GM21529 (cell line): ENCODE measurements at regions not wholly inside any gene's neighbourhood (a gene's known extent, or its start where the extent isn't known, plus 50 kb on each side); places are given as distances from the start of the nearest gene placed in this dataset.

ENCODE experiments used
- ATAC-seq: cut with Tn5 transposase; IDR thresholded peaks from one replicate; pipeline ENCODE4 v1.9.1; 2021; ENCODE audit not compliant: unreplicated experiment

DNA sequence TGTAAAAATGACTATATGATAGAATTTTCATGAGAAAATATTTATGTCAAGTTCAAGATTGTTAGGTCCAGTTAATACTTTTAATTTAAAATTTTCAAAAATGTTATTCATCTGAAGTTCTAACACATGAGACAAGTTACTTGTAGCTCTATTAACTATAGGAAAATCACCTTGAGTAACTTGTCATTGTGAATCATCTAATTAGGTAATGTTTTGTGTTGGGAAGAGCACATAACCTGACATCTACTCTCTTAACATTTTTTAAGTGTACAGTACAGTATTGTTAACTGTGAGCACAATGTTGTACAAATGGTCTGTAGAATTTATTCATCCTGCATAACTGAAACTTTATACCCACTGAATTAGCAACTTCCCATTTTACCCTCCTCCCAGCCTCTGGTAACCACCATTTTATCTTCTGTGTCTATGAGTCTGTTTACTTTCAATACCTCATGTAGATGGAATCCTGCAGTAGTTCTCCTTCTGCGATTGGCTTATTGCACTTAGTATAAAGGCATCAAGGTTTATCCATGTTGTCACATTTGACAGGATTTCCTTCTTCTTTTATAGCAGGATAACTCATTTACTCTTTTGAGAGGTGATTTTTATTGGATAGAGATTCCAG, 54.6 kb downstream of the ARL4A start:
- ATAC-seq, result no peak

DNA sequence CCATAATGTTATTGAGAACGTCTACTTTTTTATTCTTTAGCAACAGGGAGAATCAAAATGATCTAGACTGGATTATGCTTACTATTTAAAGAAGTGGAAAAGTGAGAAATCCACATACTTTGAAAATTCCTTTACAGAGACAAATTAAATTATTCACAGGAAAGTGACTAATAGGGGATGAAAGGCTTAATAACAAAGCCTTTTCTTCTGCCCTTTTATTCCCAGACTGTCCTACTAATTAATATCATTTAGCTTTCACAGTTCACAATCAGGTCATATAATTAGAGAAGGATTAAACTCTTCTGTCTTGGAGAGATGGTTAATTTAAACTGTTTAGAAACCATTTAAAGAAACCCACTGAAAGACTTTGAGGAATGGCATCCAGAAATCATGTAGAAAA, 58.8 kb downstream of the ARL4A start:
- no peak for ATAC-seq

DNA sequence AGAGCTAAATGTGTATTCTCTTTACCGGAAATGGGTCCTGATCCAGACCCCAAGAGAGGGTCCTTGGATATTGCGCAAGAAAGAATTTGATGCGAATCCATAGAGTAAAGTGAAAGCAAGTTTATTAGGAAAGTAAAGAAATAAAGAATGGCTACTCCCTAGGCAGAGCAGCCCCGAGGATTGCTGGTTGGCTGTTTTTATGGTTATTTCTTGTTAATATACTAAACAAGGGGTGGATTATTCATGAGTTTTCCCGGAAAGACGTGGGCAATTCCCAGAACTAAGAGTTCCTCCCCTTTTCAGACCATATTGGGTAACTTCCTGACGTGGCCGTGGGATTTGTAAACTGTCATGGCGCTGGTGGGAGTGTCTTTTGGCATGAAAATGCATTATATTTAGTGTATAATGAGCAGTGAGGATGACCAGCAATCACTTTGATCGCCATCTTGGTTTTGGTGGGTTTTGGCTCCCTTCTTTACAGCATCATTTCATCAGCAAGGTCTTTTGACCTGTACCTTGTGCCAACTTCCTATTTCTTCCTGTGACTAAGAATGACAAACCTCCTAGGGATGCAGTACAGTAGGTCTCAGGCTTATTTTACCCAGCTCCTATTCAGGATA, 60.4 kb downstream of the ARL4A start:
- ATAC-seq, result no peak

DNA sequence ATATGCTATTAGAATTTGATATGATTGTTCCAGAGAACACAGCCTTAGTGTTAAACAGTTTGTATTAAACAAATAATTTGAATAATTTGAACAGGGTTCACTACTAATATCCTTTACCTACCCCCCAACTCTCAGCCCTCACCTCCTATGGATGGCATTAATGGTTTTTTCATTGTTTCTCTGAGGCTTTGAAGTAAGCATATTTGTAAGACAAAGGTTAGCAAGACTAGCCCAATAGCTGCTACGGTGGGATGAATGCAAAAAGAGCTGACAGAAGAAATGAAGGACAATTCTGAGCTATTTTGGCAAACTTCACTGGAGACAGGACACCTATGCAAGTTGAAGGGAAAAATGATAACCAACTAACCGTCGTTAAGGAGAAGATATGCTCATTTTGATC, 61.6 kb downstream of the ARL4A start:
- no peak for ATAC-seq

DNA sequence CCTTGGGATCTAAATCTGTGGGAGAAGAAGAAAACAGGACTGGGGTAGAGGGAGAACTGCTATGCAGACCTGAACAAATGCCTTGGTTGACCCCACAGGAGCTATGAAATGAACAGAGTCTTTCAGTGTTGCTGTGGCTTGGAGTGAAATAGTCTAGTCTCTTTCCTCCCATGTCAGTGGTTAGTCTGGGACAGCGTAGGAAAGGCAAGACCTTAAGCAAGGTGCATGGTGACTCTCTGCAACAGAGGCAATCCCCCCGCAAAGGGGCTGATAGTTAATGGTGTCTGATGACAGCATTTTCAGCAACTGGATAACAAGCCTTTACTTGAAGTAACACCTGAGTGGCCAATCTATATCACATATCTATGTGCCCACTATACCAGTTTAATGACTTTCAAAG, 62.3 kb downstream of the ARL4A start:
- no peak for ATAC-seq

DNA sequence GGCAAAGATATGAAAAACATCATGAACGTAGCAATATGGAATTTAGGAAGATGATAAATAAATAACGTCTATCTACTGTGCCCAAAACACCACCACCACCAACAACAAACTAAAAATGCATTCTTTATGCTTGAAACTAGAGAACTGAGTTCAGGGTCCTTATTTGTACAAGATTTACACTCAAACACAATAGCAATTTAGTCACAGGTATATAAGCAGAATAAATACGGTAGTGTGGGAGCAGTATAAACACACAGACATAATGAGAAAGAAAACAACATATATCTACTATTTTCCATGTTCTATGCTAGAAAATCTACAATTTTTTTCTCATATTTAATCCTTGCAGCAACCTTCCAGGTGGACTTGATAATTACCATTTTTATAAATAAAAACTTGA, 64.3 kb downstream of the ARL4A start:
- ATAC-seq, result no peak

DNA sequence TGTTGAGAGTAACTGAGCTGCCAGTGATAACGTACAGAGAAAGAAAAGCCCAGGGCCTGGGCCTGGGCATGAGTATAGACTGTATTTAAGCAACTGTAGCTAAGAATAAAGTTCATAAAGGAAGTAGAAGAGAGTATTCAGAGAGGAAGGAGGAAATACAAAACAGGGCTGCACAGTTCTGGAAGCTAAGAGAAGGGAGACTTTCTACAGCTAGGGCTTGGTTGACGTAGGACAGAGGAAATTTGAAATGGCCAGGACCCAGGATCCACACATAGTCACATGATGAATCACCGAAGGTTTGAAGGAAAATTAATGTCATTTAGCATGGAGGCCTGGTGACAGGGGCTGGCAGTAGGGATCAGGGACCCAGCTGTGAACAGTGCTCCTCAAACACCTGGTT, 66.7 kb downstream of the ARL4A start:
- no peak for ATAC-seq

DNA sequence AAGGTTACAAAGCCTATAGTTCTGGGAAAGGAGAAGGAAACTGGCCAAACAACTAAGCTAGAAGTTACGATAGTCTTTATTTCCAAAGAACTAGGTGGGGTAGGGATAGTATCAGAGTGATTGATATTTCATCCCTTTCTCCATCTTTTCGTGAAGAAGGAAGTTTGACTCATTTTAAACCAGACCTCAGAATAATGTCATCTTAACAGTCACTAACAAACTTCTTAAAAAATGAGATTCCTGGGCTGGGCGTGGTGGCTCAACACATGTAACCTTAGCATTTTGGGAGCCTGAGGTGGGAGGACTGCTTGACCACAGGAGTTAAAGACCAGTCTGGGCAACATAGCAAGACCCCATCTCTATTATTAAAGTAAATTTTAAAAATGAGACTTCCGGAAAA, 69.4 kb downstream of the ARL4A start:
- ATAC-seq, result no peak

DNA sequence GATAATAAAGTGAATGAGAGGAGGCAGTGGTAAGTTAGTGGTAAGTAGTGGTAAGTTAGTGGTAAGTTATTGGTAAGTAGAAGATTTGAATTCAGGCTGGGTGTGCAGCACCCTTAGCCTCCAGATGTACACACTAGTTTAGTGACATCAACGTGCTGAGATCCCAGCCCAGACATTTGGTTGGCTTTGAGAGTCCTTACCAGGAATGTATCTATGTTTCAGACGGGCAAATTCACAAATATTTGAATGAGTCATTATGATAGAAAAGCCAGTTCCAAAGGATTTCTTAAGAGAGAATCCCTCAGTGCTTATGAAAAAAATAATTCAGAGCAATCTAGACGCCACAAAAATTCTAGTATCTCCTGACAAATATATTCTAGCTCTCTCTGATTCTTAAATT, 70.0 kb downstream of the ARL4A start:
- ATAC-seq, result no peak

DNA sequence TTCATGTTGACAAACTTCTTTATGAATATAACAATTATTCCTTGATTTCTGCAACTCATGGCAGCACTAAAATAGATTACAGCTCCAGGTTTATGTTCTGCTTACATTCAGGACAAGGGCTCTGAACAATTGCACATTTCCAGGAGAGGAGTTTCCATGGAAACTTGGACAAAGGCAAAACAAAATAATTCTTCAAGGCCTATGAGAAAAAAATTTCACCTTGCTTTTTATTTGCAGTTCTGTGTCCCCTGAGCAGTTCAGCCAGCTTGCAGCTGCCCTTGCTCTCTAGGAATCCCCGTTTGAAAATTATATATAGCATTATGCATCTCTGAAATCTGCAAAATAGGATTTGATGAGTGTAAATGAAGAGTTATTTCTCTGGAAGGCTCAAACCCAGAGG, 71.7 kb downstream of the ARL4A start:
- ATAC-seq, result no peak

DNA sequence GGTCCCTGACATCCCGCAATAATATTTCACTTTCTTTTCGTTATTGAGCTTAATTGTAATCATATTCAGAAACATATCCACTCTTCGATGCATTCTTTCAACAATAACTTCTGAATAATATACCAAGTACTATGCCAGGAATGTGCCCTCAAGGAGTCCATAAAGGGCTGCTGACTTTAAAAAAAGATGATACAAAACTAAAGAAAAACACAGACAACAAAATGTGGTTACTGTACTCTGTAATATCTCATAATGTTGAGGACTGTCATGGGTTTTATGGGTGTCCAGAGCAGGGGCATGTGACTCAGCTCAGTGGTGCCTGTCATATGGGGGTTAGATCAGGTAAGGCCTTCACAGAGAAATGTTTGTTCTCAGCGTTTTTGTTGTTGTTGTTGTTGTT, 73.7 kb downstream of the ARL4A start:
- no peak for ATAC-seq

DNA sequence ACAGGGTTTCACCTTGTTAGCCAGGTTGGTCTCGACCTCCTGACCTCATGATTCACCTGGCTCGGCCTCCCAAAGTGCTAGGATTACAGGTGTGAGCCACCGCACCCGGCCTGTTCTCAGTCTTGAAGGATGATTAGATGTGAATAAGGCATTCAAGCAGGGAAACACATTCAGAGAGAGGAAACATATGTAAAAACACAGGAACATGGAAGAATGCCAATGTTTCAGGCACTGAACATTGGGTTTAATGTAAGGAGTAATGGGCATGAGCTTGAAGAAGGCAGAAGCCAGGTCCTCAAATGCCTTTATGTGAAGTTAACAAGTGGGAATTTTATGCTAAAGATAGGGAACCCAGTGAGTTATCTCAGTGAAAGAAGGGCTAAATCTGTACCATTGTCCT, 74.3 kb downstream of the ARL4A start:
- no peak for ATAC-seq

DNA sequence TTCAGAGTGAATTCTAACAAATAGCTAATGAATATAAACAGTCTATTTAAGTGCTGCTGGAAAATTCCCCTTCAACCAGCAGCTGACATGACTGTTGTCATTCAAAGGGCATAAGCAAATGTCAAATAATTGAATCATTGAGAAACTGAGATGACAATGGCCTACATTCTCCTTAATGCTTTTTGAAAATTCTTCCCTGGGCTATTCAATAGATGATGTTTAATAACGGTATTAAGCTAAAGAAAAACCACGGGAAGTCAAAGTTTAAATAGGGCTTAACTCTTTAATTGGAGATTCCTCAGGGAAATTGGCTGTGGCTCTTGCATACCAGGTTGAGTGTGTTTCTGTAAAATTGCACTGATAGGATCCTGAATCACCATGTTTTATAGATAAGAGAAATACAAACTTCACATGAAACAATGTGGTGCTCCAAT, 77.0 kb downstream of the ARL4A start:
- no peak for ATAC-seq

DNA sequence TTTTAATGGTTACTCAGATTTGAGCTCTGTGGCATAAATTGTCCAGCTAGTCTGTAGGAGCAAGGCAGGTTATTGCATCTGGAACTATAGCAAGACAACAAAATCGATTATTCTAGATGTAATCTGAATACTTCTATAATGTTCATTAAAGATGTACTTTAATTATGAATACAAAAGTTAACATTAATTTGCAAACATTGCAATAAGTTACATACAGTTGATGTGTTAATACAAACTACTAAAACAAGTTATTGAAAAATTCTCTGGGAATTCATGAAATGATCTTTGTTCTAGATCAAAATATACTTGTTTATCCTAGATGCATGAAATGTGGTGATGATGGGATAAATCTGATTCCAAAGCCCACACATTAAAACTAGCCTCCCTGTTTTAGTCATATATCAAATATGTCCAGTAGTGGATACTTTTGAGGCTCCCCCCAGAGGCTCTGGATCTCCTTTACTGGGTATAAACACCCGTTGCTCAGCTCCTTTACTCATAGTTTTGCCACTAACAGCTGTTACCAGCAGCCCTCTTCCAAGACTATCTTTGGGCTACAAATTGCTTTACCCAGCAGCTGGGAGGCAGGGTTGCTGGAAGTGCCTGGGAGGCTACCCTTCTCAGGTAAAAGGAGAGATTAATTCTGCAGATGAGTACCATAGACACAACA, 78.1 kb downstream of the ARL4A start:
- ATAC-seq, result no peak

DNA sequence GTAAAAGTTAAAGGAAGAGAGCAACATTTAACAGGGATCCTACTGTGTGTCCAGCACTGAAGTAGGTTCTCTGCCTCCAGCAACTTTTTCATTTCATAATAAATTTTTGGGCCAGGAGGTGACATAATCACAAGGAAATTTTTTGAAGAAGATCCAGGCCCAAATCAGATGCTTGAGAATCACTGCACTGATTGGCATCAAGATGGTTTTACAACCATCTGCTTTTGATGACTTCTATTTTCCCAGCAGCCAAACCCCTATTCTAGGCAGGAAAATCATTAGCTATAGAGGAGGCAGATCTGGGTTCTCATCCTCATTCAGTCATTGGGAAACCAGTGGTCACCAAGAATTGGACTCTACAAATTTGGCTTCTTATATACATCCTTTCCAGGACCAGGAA, 79.0 kb downstream of the ARL4A start:
- no peak for ATAC-seq

DNA sequence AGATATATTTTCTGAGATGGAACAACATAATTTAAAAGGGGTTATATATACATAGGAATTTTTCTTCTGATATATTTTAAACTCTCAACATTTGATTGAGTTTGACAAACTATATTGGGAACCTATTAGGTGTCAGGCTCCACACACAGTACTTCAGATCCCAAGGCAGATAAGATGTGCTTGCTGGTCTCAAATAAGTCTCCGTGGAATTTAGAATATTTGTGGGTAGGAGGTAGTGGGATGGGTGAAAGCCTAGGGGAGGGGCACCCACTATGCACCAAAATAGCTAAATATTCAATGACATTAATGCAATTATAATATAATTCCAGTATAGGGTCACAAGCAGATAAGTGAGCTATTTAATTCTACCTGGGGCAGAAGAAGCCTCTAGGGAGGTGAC, 81.5 kb downstream of the ARL4A start:
- ATAC-seq, result no peak

DNA sequence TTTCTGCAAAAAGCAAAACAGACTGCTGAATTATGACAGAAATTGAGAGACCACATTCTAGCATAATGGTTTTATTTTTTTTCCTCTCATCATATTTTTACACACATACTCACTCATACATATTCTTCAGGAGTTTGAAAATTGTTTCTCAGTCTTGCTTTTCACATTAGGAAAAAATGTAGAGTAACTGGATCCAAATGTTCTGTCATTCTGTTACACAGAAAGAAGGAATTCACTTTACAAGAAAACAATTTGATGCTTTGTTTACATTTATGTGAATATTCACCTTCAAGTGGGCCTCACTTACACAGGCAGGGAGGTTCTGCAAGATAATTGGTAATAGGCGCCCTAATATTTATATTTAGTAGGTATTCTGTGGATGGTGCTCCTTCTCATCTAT, 82.0 kb downstream of the ARL4A start:
- no peak for ATAC-seq

DNA sequence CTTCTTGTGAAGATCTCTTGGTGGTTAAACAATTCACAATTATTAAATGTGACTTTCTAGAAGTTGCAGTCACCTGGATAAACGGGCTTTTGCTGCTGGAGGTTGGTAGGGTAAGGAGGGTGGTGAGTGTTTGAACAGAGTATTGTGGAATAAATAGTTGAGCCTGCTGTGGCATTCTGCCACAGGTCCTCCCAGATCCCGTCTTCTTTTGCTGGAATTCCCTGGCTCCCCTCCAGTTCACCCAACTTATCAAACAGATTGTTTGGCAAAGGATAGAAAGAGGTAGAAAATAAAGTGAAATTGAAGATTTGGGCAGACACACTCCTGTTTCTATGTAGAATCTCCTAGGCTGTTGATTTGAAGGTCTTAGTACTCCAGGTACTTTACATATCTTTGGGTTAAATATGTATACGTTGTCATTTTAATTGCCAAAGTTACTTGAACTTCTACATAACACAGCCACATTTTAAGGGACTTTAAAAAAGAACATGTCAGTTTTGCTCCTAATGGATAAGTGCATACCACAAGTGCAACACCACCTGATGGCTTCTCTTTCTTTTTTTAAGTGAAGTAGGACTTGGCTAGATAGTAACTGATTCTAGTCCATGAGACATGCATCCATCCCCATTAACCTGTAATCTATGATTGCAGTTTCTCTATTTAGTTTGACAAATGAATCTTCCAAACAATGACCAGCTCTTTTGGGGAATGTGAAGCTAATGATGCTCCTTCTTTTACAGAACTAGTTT, 83.0 kb downstream of the ARL4A start:
- no peak for ATAC-seq

DNA sequence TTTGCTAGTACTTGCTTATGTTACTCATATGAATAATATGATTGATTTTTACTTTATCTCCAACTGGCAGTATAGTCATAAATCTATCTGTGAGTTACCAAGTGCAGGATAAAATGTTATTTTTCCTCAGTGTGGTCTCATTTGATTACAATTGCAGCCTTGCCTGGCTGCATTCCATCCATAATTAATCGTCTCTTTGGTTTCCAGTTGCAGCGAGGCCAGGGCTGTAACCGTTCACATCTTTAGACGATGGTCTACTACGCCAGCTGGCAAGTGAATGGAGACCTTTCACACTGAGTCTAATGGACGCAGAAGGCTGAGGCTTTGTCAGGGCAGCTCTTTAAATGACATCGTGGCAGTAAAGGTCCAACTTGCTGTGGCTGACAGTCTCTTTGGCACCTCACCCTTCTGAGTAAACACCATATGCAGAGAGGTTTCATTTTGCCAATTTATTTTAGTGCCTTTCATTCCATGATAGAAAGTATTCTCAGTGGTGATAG, 84.0 kb downstream of the ARL4A start:
- ATAC-seq, result no peak

DNA sequence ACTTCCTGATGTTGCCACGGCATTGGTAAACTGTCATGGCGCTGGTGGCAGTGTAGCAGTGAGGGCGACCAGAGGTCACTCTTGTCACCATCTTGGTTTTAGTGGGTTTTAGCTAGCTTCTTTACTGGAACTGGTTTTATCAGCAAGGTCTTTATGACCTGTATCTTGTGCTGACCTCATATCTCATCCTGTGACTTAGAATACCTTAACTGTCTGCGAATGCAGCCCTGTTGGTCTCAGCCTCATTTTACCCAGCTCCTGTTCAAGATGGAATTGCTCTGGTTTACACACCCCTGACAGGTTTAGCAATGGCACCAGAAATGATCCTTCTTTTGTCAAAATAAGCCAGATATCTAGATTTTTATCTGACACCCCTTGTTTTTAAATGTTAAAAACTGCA, 85.3 kb downstream of the ARL4A start:
- ATAC-seq, result no peak

DNA sequence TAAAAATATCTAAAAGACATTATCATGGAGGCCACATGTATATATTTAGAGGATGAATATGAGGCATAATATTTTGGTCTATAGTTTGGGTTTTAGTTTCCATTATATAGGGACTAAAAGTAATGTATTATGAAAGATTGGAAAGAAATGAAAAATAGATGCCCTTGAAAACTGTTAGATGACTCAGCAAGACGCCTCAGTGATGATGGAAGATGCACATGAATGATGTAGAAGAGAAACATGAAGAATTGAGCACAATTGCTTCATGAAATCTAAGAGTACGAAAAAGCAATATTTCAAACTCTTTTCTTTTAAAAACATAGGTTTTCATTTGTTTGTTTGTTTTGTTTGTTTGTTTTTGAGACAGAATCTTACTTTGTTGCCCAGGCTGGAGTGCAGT, 89.8 kb downstream of the ARL4A start:
- no peak for ATAC-seq

DNA sequence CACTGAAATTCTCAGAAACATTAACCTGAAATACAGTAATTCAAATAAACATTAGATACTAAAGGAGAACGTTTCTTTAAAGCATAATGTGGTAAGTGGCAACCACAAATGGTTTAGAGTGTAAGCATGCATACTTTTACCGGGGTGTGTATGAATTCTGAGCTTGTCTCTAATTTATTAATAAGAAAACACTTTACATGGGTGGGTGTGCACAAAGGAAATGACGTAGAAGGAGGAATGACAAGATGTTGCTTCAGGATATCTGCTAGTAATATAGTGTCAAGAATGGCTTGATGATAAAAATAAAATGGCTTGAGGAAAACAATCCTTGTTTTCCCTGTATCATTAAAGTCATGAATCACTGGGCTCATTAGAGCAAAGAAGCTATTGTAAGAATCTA, 92.5 kb downstream of the ARL4A start:
- ATAC-seq, result no peak
